ENCODE measurements at regions not wholly inside any gene's neighbourhood (a gene's known extent, or its start where the extent isn't known, plus 50 kb on each side); places are given as distances from the start of the nearest gene placed in this dataset.

DNA sequence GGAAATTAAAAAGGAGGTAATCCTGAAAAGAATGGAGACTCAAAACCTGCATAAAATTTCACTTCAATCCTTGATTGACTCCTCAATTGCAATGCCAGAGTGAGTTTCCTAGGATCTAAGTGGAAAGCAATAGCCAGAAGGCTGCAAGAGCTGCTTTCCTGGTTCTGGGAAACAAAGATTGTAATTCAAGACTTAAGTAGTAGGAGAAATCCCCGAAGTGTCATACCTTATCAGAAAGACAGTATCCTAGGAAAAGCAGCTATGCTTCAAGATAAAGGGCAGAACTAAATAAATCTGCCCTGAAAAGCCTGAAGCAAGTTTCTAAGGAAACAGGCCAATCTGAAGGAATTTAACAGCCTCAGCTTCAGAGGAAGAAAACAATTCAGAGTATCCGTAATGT is 390.2 kb downstream of the DSC3 start:
- TF ChIP-seq, protein P1, sequence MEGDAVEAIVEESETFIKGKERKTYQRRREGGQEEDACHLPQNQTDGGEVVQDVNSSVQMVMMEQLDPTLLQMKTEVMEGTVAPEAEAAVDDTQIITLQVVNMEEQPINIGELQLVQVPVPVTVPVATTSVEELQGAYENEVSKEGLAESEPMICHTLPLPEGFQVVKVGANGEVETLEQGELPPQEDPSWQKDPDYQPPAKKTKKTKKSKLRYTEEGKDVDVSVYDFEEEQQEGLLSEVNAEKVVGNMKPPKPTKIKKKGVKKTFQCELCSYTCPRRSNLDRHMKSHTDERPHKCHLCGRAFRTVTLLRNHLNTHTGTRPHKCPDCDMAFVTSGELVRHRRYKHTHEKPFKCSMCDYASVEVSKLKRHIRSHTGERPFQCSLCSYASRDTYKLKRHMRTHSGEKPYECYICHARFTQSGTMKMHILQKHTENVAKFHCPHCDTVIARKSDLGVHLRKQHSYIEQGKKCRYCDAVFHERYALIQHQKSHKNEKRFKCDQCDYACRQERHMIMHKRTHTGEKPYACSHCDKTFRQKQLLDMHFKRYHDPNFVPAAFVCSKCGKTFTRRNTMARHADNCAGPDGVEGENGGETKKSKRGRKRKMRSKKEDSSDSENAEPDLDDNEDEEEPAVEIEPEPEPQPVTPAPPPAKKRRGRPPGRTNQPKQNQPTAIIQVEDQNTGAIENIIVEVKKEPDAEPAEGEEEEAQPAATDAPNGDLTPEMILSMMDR (IDR thresholded peaks at IDR 0.05), result no peak
- TF ChIP-seq, protein P2, sequence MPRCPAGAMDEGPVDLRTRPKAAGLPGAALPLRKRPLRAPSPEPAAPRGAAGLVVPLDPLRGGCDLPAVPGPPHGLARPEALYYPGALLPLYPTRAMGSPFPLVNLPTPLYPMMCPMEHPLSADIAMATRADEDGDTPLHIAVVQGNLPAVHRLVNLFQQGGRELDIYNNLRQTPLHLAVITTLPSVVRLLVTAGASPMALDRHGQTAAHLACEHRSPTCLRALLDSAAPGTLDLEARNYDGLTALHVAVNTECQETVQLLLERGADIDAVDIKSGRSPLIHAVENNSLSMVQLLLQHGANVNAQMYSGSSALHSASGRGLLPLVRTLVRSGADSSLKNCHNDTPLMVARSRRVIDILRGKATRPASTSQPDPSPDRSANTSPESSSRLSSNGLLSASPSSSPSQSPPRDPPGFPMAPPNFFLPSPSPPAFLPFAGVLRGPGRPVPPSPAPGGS (IDR thresholded peaks at IDR 0.05), result no peak
